Body of pancreas (tissue), 4 donors: ENCODE measurements at regions not wholly inside any gene's neighbourhood (a gene's known extent, or its start where the extent isn't known, plus 50 kb on each side); places are given as distances from the start of the nearest gene placed in this dataset.
"Not testable (repeated sequence)": the region's sequence is repeated elsewhere in the genome, so short reads cannot be mapped to it uniquely, and the experiment has no call there.

Experiments used
- ATAC-seq: fragments of 150-250 bp; one replicate; pipeline ENCODE4 v1.9.1; 2016
- DNase-seq, 4 donors: peaks; one replicate each; pipeline ENCODE4 v3.0.0-alpha.2; 2019
- H3K27ac ChIP-seq, 4 donors: fragments of 200-600 bp; sonication (generic); 1 replicate in 3 of 4; 2 replicates in 1 of 4; pipeline versions ENCODE4 v1.5.1 to v1.6.1; 2016 to 2019; ENCODE audit warnings: mild to moderate bottlenecking in 1 of 4, mixed read lengths in 1 of 4, moderate library complexity in 1 of 4
- H3K27me3 ChIP-seq, 2 donors: fragments of 200-600 bp; sonication (generic); one replicate each; pipeline ENCODE4 v1.6.0; 2016; ENCODE audit warnings: mild to moderate bottlenecking in 1 of 2
- H3K36me3 ChIP-seq, 2 donors: fragments of 200-600 bp; sonication (generic); replicated peaks in 1 of 2; 2 replicates each; pipeline ENCODE4 v1.5.1; 2016; ENCODE audit warnings: low read depth in 2 of 2; ENCODE audit not compliant: insufficient read depth in 1 of 2
- H3K4me1 ChIP-seq: fragments of 200-600 bp; sonication (generic); one replicate; pipeline ENCODE4 v1.6.0; 2016
- H3K4me3 ChIP-seq, 2 donors: fragments of 200-600 bp; sonication (generic); 1 replicate in 1 of 2; 2 replicates in 1 of 2; pipeline ENCODE4 v1.5.1; 2016 to 2019
- H3K9me3 ChIP-seq, 3 donors: fragments of 200-600 bp; sonication (generic); 1 replicate in 2 of 3; 2 replicates in 1 of 3; pipeline ENCODE4 v1.5.1; 2016
- POLR2A ChIP-seq, 3 donors: fragments of 450-650 bp; IDR thresholded peaks; one replicate each; pipeline ENCODE4 v1.6.1; 2016; ENCODE audit warnings: antibody characterized with exemption in 3 of 3, mild to moderate bottlenecking in 2 of 3
- WGBS, 2 donors: methylation state at CpG; one replicate each; pipeline ENCODE4 v1.1.5; 2017; 5-methylcytosine and 5-hydroxymethylcytosine counted together
- intact Hi-C: fragments of 100-400 bp; cut with DNase I; formaldehyde crosslinking; loops from one replicate; pipeline ENCODE4 v1.15.1; 2023
- TF ChIP-seq, protein P1 (sequence below), 7 experiments: fragments of 450-650 bp in 4 of 7; fragments of 200-600 bp in 3 of 7; sonication (generic) in 3 of 7; IDR thresholded peaks; one replicate each; pipeline ENCODE4 v1.5.1; 2016 to 2019; ENCODE audit warnings: antibody characterized with exemption in 7 of 7

DNA sequence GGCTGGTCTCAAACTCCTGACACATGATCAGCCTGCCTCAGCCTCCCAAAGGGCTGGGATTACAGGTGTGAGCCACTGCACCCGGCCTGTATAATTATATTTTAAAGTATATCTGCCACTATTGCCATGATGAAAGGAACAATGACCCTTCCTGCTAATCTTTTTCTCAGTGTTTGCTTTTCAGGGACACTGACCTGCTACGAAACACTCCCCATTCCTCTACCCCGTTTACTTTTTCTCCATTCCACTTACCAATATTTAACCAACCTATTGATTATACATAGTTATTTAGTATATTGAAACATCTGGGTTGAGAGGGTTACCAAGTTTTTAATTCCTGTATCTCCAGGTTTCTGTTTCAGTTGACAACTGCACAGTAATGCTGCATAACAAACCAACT, 331.9 kb upstream of the NDST3 start:
- Histone ChIP-seq H3K27ac (no peak overlapping the region), H3K27me3 (no peaks in the 10 kb centered on the region), H3K9me3 (no peaks in the 10 kb centered on the region), H3K36me3 (no peaks in the 10 kb centered on the region), H3K4me1 (no peaks in the 10 kb centered on the region), H3K4me3 (no peak overlapping the region)
- DNase-seq, result no peak
- ATAC-seq, result no peak
- intact Hi-C loops, result no loop called here
- TF ChIP-seq POLR2A (IDR thresholded peaks at IDR 0.05), result no peak
- TF ChIP-seq, protein P1, sequence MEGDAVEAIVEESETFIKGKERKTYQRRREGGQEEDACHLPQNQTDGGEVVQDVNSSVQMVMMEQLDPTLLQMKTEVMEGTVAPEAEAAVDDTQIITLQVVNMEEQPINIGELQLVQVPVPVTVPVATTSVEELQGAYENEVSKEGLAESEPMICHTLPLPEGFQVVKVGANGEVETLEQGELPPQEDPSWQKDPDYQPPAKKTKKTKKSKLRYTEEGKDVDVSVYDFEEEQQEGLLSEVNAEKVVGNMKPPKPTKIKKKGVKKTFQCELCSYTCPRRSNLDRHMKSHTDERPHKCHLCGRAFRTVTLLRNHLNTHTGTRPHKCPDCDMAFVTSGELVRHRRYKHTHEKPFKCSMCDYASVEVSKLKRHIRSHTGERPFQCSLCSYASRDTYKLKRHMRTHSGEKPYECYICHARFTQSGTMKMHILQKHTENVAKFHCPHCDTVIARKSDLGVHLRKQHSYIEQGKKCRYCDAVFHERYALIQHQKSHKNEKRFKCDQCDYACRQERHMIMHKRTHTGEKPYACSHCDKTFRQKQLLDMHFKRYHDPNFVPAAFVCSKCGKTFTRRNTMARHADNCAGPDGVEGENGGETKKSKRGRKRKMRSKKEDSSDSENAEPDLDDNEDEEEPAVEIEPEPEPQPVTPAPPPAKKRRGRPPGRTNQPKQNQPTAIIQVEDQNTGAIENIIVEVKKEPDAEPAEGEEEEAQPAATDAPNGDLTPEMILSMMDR (IDR thresholded peaks at IDR 0.05), result no peak
- 24 to 28% methylated on average over 3 of the region's 3 CpGs for WGBS, 2 donors

DNA sequence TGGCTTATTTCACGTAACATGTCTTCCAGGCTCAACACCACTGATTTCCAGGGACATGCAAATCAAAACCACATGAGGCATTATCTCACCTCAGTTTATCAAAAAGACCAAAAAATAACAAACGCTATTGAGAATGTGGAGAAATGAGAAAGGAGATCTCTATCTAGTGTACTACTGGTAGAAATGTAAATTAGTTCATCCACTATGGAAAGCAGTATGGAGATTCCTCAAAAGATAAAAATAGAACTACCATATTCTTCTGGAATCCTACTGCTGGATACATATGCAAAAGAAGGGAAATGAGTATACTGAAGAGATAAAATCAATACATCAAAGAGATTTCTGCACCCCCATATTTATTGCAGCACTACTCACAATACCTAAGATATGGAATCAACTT, 329.6 kb upstream of the NDST3 start:
- Histone ChIP-seq H3K4me3 (no peak overlapping the region), H3K27me3 (no peaks in the 10 kb centered on the region), H3K4me1 (no peaks in the 10 kb centered on the region), H3K27ac (no peak overlapping the region), H3K9me3 (no peaks in the 10 kb centered on the region), H3K36me3 (no peaks in the 10 kb centered on the region)
- ATAC-seq, result no peak
- intact Hi-C loops, result no loop called here
- TF ChIP-seq, protein P1 (IDR thresholded peaks at IDR 0.05), result no peak
- no peak for TF ChIP-seq POLR2A (IDR thresholded peaks at IDR 0.05)
- DNase-seq, result no peak
- WGBS, 2 donors, result 61 to 76% methylated on average over 2 of the region's 2 CpGs

DNA sequence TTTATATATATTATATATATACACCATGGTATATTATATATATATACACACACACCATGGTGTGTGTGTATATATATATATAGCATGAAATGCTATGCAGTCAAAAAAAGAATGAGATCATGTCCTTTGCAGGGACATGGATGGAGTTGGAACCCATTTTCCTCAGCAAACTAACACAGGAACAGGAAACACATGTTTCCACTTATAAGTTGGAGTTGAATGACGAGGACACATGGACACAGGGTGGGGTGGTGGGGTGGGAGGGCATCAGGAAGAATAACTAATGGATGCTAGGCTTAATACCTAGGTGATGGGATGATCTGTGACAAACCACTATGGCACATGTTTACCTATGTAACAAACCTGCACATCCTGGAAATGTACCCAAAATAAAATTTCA, 293.6 kb upstream of the NDST3 start:
- no peak for TF ChIP-seq POLR2A (IDR thresholded peaks at IDR 0.05)
- TF ChIP-seq, protein P1 (IDR thresholded peaks at IDR 0.05), result no peak
- H3K4me1 ChIP-seq, result no peaks in the 10 kb centered on the region
- no peaks in the 10 kb centered on the region for H3K36me3 ChIP-seq
- no peak overlapping the region for H3K27ac ChIP-seq
- WGBS, 2 donors, result 57 to 67% methylated on average over 1 of the region's 1 CpG
- DNase-seq (no peak), ATAC-seq (no peak)
- H3K27me3 ChIP-seq, result no peaks in the 10 kb centered on the region
- no peak overlapping the region for H3K4me3 ChIP-seq
- intact Hi-C loops, result no loop called here
- no peaks in the 10 kb centered on the region for H3K9me3 ChIP-seq

DNA sequence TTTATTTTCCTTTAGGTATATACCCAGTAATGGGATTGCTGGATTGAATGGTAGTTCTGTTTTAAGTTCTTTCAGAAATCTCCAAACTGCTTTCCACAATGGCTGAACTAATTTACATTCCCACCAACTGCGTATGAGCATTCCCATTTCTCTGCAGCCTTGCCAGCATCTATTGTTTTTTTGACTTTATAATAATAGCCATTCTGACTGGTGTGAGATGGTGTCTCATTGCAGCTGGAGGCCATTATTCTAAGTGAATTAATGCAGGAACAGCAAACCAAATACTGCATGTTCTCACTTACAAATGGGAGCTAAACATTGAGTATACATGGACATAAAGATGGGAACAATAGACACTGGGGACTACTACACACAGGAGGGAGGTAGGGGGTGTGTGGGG, 288.9 kb upstream of the NDST3 start:
- WGBS, 2 donors, result 0 to 81% methylated on average over 1 of the region's 1 CpG
- H3K9me3 ChIP-seq, H3K36me3 ChIP-seq, H3K27me3 ChIP-seq, H3K4me1 ChIP-seq, intact Hi-C loops, H3K4me3 ChIP-seq, ATAC-seq, H3K27ac ChIP-seq, DNase-seq: not testable (repeated sequence)

DNA sequence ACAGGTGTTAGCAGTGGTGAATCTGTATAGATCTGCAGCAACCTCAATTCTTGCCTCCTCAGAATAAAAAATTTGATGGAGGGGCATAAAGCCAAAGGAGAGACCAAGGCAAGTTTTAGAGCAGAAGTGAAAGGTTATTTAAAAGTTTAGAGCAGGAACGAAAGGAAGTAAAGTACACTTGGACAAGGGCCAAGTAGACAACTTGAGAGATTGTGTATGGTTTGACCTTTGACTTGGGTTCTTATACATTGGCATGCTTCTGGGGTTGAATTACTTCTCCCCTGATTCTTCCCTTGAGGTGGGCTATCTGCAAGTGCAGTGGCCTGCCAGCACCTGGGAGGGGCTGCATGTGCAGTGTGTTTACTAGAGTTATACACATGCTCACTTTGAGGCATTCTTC, 278.8 kb upstream of the NDST3 start:
- DNase-seq, result no peak
- no peak for ATAC-seq
- no peak overlapping the region for H3K27ac ChIP-seq
- intact Hi-C loops, result no loop called here
- 27 to 36% methylated on average over 1 of the region's 1 CpG for WGBS, 2 donors
- H3K9me3 ChIP-seq, result no peaks in the 10 kb centered on the region
- H3K4me3 ChIP-seq, result no peak overlapping the region
- H3K27me3 ChIP-seq, result no peaks in the 10 kb centered on the region
- no peak for TF ChIP-seq POLR2A (IDR thresholded peaks at IDR 0.05)
- TF ChIP-seq, protein P1 (IDR thresholded peaks at IDR 0.05), result no peak
- H3K4me1 ChIP-seq, result no peaks in the 10 kb centered on the region
- H3K36me3 ChIP-seq, result no peaks in the 10 kb centered on the region
